Muscle of leg (tissue), 3 donors: ENCODE measurements at regions not wholly inside any gene's neighbourhood (a gene's known extent, or its start where the extent isn't known, plus 50 kb on each side); places are given as distances from the start of the nearest gene placed in this dataset.

ENCODE experiments used
- DNase-seq: peaks from one replicate; pipeline ENCODE4 v3.0.0; 2013
- H3K27ac ChIP-seq: one replicate; pipeline ENCODE4 v1.5.1; 2013; ENCODE audit warnings: mild to moderate bottlenecking, low read length, control low read depth
- H3K27me3 ChIP-seq: one replicate; pipeline ENCODE4 v1.6.1; 2013; ENCODE audit warnings: low read length; ENCODE audit not compliant: control insufficient read depth, insufficient read depth
- H3K36me3 ChIP-seq: one replicate; pipeline ENCODE4 v1.6.1; 2013; ENCODE audit warnings: low read length; ENCODE audit not compliant: control insufficient read depth, insufficient read depth
- H3K4me1 ChIP-seq: one replicate; pipeline ENCODE4 v1.6.1; 2013; ENCODE audit warnings: low read length; ENCODE audit not compliant: control insufficient read depth, insufficient read depth
- H3K4me3 ChIP-seq: one replicate; pipeline ENCODE4 v1.5.1; 2013; ENCODE audit warnings: low read length, control low read depth
- H3K9me3 ChIP-seq: replicated peaks from 2 replicates; pipeline ENCODE4 v1.6.1; 2013; ENCODE audit warnings: low read depth, low read length; ENCODE audit not compliant: control insufficient read depth
- WGBS: methylation state at CpG from one replicate; pipeline ENCODE4 v1.1.5; 2013; ENCODE audit warnings: missing lambda C conversion rate; ENCODE audit not compliant: insufficient coverage; 5-methylcytosine and 5-hydroxymethylcytosine counted together

GRCh38 chrX:134736356-134736755, 60.6 kb downstream of the PABIR2 start:
- peaks cover 52% of the 10 kb centered on the region for H3K4me1 ChIP-seq
- peaks cover 3% of the 10 kb centered on the region for H3K9me3 ChIP-seq
- no peak for DNase-seq
- no peak overlapping the region for H3K4me3 ChIP-seq
- no peaks in the 10 kb centered on the region for H3K36me3 ChIP-seq
- 81% methylated on average over 7 of the region's 7 CpGs for WGBS
- H3K27me3 ChIP-seq = peaks cover 19% of the 10 kb centered on the region
- peak overlapping the region; percentile 72 for H3K27ac ChIP-seq

- Histone ChIP-seq H3K27me3 (peaks cover 23% of the 10 kb centered on the region), H3K4me3 (no peak overlapping the region), H3K4me1 (peaks cover 52% of the 10 kb centered on the region), H3K9me3 (no peaks in the 10 kb centered on the region), H3K27ac (peak overlapping the region; percentile 40), H3K36me3 (no peaks in the 10 kb centered on the region)
- no peak for DNase-seq
- whole genome bisulfite sequencing = 29% methylated on average over 1 of the region's 2 CpGs
Measured at GRCh38 chrX:134735015-134735414, 62.0 kb downstream of the PABIR2 start.

GRCh38 chrX:134734466-134734952, 62.5 kb downstream of the PABIR2 start:
- Histone ChIP-seq H3K27me3 (peaks cover 25% of the 10 kb centered on the region), H3K36me3 (no peaks in the 10 kb centered on the region), H3K27ac (peak overlapping the region; percentile 73), H3K4me3 (no peak overlapping the region), H3K4me1 (peaks cover 52% of the 10 kb centered on the region), H3K9me3 (no peaks in the 10 kb centered on the region)
- peak; percentile 61 for DNase-seq
- WGBS = 44% methylated on average over 3 of the region's 4 CpGs

- H3K9me3 ChIP-seq = no peaks in the 10 kb centered on the region
- peaks cover 24% of the 10 kb centered on the region for H3K27me3 ChIP-seq
- H3K36me3 ChIP-seq = no peaks in the 10 kb centered on the region
- 45% methylated on average over 2 of the region's 2 CpGs for WGBS
- H3K27ac ChIP-seq = no peak overlapping the region
- no peak overlapping the region for H3K4me3 ChIP-seq
- peaks cover 48% of the 10 kb centered on the region for H3K4me1 ChIP-seq
- no peak for DNase-seq
Measured at GRCh38 chrX:134733591-134733990, 63.4 kb downstream of the PABIR2 start.

GRCh38 chrX:134732676-134733075, 64.3 kb downstream of the PABIR2 start:
- no peaks in the 10 kb centered on the region for H3K9me3 ChIP-seq
- no peaks in the 10 kb centered on the region for H3K36me3 ChIP-seq
- DNase-seq = no peak
- H3K4me3 ChIP-seq = no peak overlapping the region
- peaks cover 24% of the 10 kb centered on the region for H3K27me3 ChIP-seq
- 83% methylated on average over 1 of the region's 6 CpGs for WGBS
- no peak overlapping the region for H3K27ac ChIP-seq
- H3K4me1 ChIP-seq = peaks cover 39% of the 10 kb centered on the region

GRCh38 chrX:134732152-134732551, 64.9 kb downstream of the PABIR2 start:
- H3K27ac ChIP-seq = no peak overlapping the region
- H3K27me3 ChIP-seq = peaks cover 24% of the 10 kb centered on the region
- H3K4me3 ChIP-seq = no peak overlapping the region
- no peaks in the 10 kb centered on the region for H3K36me3 ChIP-seq
- DNase-seq = no peak
- peaks cover 34% of the 10 kb centered on the region for H3K4me1 ChIP-seq
- H3K9me3 ChIP-seq = no peaks in the 10 kb centered on the region
- 60% methylated on average over 1 of the region's 3 CpGs for WGBS

GRCh38 chrX:134727363-134727762, 69.1 kb upstream of the PLAC1 start:
- no peak overlapping the region for H3K4me3 ChIP-seq
- H3K4me1 ChIP-seq = no peaks in the 10 kb centered on the region
- peaks cover under 1% of the 10 kb centered on the region for H3K9me3 ChIP-seq
- H3K27ac ChIP-seq = no peak overlapping the region
- H3K36me3 ChIP-seq = no peaks in the 10 kb centered on the region
- no CpG with 5 or more reads among the region's 1 CpG for WGBS
- H3K27me3 ChIP-seq = peaks cover 12% of the 10 kb centered on the region
- no peak for DNase-seq

- WGBS = 86% methylated on average over 1 of the region's 4 CpGs
- peaks cover 5% of the 10 kb centered on the region for H3K9me3 ChIP-seq
- H3K27me3 ChIP-seq = peaks cover 4% of the 10 kb centered on the region
- no peak overlapping the region for H3K27ac ChIP-seq
- no peaks in the 10 kb centered on the region for H3K4me1 ChIP-seq
- no peak for DNase-seq
- no peaks in the 10 kb centered on the region for H3K36me3 ChIP-seq
- H3K4me3 ChIP-seq = no peak overlapping the region
Measured at GRCh38 chrX:134725103-134725690, 66.9 kb upstream of the PLAC1 start.

- H3K36me3 ChIP-seq = no peaks in the 10 kb centered on the region
- H3K27me3 ChIP-seq = peaks cover 4% of the 10 kb centered on the region
- DNase-seq = no peak
- no peak overlapping the region for H3K27ac ChIP-seq
- no CpG with 5 or more reads among the region's 9 CpGs for WGBS
- H3K4me1 ChIP-seq = peaks cover 10% of the 10 kb centered on the region
- H3K9me3 ChIP-seq = peaks cover 5% of the 10 kb centered on the region
- no peak overlapping the region for H3K4me3 ChIP-seq
Measured at GRCh38 chrX:134721766-134722532, 63.7 kb upstream of the PLAC1 start.

- Histone ChIP-seq H3K27ac (peak overlapping the region; percentile 57), H3K4me1 (peaks cover 17% of the 10 kb centered on the region), H3K9me3 (peaks cover 5% of the 10 kb centered on the region), H3K4me3 (no peak overlapping the region), H3K27me3 (peaks cover 18% of the 10 kb centered on the region), H3K36me3 (no peaks in the 10 kb centered on the region)
- WGBS = 71% methylated on average over 1 of the region's 2 CpGs
- DNase-seq = no peak
Measured at GRCh38 chrX:134718966-134719317, 60.7 kb upstream of the PLAC1 start.
